ENCODE measurements at regions not wholly inside any gene's neighbourhood (a gene's known extent, or its start where the extent isn't known, plus 50 kb on each side); places are given as distances from the start of the nearest gene placed in this dataset.

DNA sequence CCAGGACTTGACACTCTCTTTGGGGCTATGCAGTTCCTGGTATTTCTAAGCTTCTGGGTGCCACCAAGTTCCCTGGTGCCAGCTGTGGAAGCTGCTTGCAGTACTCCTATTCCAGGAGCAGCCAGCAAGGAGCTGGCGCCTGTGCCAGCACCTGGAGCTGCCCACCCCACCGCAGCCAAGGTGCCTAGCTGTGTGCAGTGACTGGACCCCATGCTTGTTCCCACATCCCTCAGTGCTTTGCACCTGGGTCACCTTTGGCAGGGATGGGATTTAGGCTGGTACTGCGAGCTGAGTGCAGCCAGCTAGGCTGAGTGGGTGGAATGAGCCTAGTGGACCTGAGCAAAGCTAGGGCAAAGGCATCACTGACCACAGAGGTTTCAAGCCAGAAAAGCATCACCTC, 1674.9 kb downstream of the HACE1 start:
- TF ChIP-seq, protein P1, sequence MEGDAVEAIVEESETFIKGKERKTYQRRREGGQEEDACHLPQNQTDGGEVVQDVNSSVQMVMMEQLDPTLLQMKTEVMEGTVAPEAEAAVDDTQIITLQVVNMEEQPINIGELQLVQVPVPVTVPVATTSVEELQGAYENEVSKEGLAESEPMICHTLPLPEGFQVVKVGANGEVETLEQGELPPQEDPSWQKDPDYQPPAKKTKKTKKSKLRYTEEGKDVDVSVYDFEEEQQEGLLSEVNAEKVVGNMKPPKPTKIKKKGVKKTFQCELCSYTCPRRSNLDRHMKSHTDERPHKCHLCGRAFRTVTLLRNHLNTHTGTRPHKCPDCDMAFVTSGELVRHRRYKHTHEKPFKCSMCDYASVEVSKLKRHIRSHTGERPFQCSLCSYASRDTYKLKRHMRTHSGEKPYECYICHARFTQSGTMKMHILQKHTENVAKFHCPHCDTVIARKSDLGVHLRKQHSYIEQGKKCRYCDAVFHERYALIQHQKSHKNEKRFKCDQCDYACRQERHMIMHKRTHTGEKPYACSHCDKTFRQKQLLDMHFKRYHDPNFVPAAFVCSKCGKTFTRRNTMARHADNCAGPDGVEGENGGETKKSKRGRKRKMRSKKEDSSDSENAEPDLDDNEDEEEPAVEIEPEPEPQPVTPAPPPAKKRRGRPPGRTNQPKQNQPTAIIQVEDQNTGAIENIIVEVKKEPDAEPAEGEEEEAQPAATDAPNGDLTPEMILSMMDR (IDR thresholded peaks at IDR 0.05; ENCODE audit: insufficient read depth, missing control alignments), result no peak
- FAIRE-seq, result no peak
- no peak for DNase-seq (ENCODE audit: insufficient read length, low spot score)

DNA sequence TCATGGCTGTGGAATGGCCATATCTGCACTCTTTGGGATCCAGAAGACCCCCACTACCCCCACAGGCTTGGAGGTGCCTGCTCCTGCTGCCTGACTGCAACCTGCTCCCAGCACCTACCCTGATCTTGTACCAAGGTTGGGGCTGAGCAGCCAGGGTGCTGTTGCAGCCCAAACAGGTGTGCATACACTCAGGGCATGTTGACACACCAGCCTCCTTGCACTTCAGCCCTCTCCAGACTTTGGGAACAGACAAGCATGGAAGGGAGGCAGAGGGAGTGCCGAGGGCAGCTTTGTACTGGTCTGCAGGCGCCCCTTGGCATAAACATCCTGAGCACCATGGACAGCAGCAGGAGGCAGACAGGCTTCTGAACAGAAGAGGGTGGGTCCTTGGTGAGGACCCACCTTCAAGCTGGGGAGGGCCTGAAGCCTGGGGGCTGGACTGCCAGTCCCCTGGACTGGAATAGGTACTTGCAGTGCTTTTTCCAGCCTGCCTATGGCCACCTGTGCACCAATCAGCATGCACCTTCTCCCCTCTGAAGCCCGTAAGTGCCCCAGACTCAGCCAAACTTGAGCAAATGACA, 1675.8 kb downstream of the HACE1 start:
- no peak for DNase-seq (ENCODE audit: insufficient read length, low spot score)
- TF ChIP-seq, protein P1 (IDR thresholded peaks at IDR 0.05; ENCODE audit: insufficient read depth, missing control alignments), result no peak
- no peak for FAIRE-seq

DNA sequence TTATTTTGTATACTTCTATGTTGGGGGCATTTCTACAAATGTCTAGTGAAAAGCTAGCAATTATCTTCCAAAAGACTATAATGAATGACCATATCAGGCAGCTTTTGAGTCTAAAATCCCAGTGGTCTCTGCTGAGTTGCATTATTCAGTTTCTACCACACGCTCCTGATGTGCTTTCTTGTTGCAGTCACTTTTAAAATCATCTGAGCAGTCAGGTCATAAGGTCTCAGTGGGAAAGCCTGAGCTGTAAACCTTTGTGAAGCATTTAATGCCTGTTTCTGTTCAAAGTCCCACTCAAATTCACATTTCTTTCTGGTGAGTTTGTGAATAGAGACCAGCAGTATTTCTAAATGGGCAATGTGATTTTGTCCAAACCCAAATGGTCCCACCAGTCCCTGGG, 1681.5 kb downstream of the HACE1 start:
- TF ChIP-seq, protein P1 (IDR thresholded peaks at IDR 0.05; ENCODE audit: insufficient read depth, missing control alignments), result no peak
- FAIRE-seq (no peak), DNase-seq (ENCODE audit: insufficient read length, low spot score) (no peak)

DNA sequence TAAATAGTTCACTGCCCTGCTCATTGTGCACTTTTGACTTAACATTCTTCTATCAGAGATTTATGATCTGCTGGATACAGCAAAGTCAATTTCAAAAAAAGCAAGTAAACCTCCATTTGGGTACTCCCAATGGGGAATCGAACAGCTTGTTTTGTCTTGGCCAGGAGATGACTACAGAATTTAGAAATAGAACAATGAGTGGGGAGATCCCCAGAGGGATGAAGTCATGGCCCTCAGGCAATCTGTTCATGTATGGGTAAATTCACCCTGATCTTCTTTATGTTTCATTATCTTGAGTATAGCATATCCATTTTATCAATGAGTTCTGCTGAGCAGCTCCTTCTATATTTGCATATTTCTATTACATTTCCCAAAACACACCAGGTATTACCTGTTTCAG, 1681.9 kb downstream of the HACE1 start:
- TF ChIP-seq, protein P1 (IDR thresholded peaks at IDR 0.05; ENCODE audit: insufficient read depth, missing control alignments), result no peak
- DNase-seq (ENCODE audit: insufficient read length, low spot score) (no peak), FAIRE-seq (no peak)

DNA sequence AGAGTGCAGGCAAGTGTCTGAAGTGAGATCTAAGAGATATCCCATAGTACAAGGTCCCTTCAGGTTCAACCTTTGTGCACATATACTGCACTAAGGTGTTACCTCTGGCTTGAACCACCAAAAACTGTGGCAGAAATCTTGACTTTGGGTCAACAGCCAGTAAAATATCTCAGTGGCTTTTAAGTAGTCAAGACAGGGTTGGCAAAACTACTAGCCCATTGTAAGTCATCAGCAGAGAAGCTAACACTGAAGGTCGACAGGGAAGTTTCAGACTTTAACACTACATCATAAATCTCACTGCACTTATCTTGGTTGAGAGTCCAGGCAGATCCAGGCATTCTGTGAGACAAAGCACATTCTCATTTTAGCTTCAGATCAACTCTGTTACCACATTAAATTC, 1684.7 kb downstream of the HACE1 start:
- FAIRE-seq (no peak), DNase-seq (ENCODE audit: insufficient read length, low spot score) (no peak)

DNA sequence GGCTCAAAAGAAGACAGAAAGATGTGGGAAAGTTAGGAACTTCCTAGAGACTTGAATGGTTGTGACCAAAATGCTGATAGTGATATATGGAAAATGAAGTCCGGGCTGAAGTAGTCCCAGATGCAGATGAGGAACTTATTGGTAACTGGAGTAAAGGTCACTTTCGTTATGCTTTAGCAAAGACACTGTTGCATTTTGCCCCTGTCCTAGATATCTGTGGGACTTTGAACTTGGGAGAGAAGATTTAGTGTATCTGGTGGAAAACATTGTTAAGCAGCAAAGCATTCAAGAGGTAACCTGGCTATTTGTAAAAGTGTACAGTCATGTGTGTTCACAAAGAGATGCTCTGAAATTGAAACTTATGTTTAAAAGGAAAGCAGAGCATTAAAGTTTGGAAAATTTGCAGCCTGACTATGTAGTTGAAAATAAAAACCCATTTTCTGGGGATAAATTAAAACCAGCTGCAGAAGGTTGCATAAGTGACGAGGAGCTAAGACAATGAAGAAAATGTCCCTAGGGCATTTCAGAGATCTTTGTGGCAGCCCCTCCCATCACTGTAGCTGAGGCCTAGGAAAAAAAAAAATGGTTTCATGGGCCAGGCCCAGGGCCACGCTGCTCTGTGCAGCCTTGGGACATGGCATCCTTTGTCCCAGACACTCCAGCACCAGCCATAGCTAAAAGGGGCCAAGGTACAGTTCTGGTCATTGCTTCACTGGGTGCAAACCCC, 1692.2 kb downstream of the HACE1 start:
- TF ChIP-seq, protein P1 (IDR thresholded peaks at IDR 0.05; ENCODE audit: insufficient read depth, missing control alignments), result no peak
- FAIRE-seq (no peak), DNase-seq (ENCODE audit: insufficient read length, low spot score) (no peak)

More for the DNA sequence above, 1684.7 kb downstream of the HACE1 start:
- TF ChIP-seq, protein P1 (IDR thresholded peaks at IDR 0.05; ENCODE audit: insufficient read depth, missing control alignments), result no peak
